Brain microvascular endothelial cell (primary cell): ENCODE measurements at regions not wholly inside any gene's neighbourhood (a gene's known extent, or its start where the extent isn't known, plus 50 kb on each side); places are given as distances from the start of the nearest gene placed in this dataset.

ENCODE experiments used
- DNase-seq: peaks from one replicate; pipeline ENCODE4 v3.0.0-alpha.2; 2020
- H3K27ac ChIP-seq: fragments of 250-450 bp; sonication (Bioruptor Pico); 2 replicates; pipeline ENCODE4 v1.5.1; 2020; ENCODE audit warnings: mild to moderate bottlenecking, moderate library complexity
- H3K27me3 ChIP-seq: fragments of 250-450 bp; sonication (Bioruptor Pico); replicated peaks from 2 replicates; pipeline ENCODE4 v1.5.1; 2020; ENCODE audit warnings: mild to moderate bottlenecking
- H3K36me3 ChIP-seq: fragments of 250-450 bp; sonication (Bioruptor Pico); replicated peaks from 2 replicates; pipeline ENCODE4 v1.5.1; 2020; ENCODE audit warnings: mild to moderate bottlenecking
- H3K4me3 ChIP-seq: 2 replicates; pipeline ENCODE4 v1.5.1; 2011; ENCODE audit warnings: low read depth, mild to moderate bottlenecking, control low read depth, low read length, moderate library complexity
- in situ Hi-C: cut with HindIII; loops from 2 replicates; pipeline ENCODE4 v1.10.0; 2017; ENCODE audit warnings: low sequenced_read_pairs, low pct_ligation_motif_present
- TF ChIP-seq, protein P1 (sequence below): IDR thresholded peaks from 2 replicates; pipeline ENCODE4 v1.5.1; 2011; ENCODE audit warnings: low read depth, mild to moderate bottlenecking, moderate library complexity, low read length, control low read depth, inconsistent platforms; ENCODE audit errors: missing control alignments

DNA sequence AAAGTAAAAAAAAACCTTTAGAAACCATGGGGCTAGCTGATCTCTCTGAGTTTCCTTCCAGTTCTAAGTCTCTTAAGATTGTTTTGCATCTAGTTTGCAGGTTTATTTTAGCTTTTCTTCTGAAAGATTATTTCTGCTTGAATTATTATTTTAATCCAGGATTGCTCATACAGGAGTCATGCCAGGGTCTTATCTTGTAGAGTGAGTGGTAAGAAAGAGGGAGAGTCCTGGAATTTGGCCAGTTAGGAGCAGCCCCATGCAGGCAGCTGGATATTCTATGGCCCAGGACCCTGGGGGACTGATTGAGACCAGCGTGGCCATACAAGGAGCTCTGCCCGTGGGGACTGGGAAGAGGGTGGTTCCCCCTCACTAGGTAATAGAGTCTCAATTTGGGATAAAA lies 178.9 kb upstream of the HEY2 start:
- in situ Hi-C loops: no loop called here
- no peaks in the 10 kb centered on the region for H3K36me3 ChIP-seq
- no peak overlapping the region for H3K27ac ChIP-seq
- peak; percentile 51 for DNase-seq
- TF ChIP-seq, protein P1, sequence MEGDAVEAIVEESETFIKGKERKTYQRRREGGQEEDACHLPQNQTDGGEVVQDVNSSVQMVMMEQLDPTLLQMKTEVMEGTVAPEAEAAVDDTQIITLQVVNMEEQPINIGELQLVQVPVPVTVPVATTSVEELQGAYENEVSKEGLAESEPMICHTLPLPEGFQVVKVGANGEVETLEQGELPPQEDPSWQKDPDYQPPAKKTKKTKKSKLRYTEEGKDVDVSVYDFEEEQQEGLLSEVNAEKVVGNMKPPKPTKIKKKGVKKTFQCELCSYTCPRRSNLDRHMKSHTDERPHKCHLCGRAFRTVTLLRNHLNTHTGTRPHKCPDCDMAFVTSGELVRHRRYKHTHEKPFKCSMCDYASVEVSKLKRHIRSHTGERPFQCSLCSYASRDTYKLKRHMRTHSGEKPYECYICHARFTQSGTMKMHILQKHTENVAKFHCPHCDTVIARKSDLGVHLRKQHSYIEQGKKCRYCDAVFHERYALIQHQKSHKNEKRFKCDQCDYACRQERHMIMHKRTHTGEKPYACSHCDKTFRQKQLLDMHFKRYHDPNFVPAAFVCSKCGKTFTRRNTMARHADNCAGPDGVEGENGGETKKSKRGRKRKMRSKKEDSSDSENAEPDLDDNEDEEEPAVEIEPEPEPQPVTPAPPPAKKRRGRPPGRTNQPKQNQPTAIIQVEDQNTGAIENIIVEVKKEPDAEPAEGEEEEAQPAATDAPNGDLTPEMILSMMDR: no peak
- H3K27me3 ChIP-seq: no peaks in the 10 kb centered on the region
- H3K4me3 ChIP-seq: no peak overlapping the region

DNA sequence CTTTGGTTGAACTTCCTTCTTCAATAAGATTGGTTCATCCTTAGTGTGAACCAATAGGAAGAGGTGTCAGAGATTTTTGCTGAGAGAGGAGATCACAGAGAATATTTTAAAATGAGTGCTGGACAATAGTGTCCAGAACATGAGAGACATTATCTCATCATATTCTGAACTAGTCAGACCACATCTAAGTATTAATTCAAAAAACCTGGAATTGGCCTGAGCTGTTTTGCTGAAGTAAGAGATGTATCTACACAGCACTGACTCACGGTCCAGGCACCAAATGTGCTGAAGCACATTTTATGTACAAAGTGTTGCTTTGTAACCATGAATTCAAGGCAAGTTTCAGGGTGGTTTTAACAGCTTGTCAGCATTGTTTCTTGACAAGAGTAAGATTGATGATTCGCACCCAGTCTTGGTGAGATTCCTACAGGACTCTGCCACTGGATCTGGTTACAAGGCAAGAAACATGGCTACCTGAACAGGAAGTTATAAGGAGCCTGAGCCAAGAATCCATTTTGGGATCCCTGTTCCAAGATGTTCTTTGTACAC lies 178.2 kb upstream of the HEY2 start:
- TF ChIP-seq, protein P1: no peak
- no peak overlapping the region for H3K27ac ChIP-seq
- in situ Hi-C loops: no loop called here
- H3K4me3 ChIP-seq: no peak overlapping the region
- H3K36me3 ChIP-seq: no peaks in the 10 kb centered on the region
- H3K27me3 ChIP-seq: no peaks in the 10 kb centered on the region
- no peak for DNase-seq

DNA sequence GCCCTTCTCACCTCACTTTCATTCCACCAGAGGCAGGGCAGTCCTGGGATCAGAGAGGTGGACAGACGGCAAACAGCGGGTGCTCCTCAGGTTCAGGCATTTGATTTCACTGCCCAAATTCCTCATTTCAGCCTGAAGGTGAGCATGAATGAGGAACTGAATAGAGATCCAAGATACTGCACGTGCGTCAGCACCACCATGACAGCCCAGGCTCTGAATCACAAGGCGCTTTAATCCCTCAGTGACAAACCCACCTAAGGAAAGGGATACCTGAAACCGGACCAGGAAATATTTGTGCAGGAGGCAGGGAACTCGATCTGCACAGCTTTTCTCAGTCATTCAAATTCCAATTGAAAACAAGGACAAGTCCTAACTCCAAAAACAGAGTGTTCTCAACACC lies 174.8 kb upstream of the HEY2 start:
- no peak overlapping the region for H3K4me3 ChIP-seq
- H3K27ac ChIP-seq: no peak overlapping the region
- in situ Hi-C loops: no loop called here
- no peaks in the 10 kb centered on the region for H3K27me3 ChIP-seq
- TF ChIP-seq, protein P1: no peak
- H3K36me3 ChIP-seq: no peaks in the 10 kb centered on the region
- DNase-seq: no peak

DNA sequence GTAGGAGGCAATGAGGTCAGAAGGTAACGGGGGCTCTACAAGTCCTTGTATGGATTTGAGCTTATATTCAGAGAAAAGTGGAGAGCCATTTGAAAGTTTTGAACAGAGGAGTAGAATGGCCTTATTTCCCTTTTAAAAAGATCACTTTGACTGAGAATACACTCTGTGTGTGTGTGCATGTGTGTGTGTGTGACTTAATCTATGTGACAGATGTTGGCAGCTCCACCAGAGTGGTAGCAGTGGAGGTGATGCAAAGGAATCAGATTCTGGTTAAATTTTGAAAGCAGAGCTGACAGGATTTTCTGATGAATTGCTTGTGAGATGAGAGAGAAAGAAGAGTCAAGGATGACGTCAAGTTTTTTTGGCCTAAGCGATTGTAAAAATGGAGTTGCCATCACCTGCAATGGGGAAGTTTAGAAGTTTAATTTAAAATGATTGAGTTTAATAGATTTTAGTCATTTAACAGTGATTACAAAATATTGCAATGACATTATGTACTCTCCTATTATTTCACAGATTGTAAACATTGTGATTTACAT lies 172.2 kb upstream of the HEY2 start:
- no peak for DNase-seq
- Histone ChIP-seq H3K4me3 (no peak overlapping the region), H3K27ac (no peak overlapping the region), H3K27me3 (no peaks in the 10 kb centered on the region), H3K36me3 (no peaks in the 10 kb centered on the region)
- TF ChIP-seq, protein P1: no peak
- in situ Hi-C loops: no loop called here

DNA sequence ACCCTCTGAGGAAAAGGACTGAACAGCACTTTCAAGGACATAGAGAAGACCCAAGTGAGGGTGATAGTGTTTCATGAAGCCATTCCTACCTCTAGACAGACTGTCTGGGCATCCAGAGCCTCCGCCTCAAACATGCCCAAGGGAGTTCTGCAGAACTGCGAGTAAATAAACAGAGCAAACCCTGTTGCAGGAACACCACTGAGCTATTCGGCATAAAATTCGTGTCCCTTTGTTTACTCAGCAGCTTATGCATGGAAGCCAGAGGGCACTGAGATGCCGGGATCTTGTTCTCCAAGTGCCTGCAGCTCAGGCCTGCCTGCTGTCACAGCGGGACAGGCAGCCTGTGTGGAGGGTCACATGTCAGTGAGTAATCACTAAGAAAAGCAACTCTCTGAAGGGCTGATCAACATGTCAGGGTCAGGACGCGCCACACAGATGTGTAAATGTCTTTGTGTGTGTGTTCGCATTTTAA lies 164.9 kb upstream of the HEY2 start:
- Histone ChIP-seq H3K36me3 (no peaks in the 10 kb centered on the region), H3K27ac (peak overlapping the region; percentile 51), H3K27me3 (no peaks in the 10 kb centered on the region), H3K4me3 (no peak overlapping the region)
- TF ChIP-seq, protein P1: peak; percentile 23
- peak; percentile 79 for DNase-seq
- in situ Hi-C loops: no loop called here

DNA sequence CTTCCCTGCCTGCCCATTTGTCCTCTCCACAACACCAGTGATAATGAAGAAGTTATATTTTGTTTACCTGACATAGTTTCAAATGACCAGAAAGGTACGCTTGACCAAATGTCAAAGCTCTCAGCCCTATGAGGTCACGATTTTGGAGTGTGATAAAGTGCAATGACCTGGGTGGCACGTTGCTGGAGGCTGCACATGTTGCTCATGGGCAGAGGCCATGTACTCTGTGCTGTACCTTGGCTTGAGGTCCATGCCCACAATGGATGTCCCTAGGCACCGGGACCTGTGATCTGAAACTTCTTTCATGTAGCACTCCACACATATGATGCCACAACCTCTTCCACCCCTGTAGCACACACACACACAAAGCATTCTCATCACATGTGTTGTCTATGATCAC lies 164.0 kb upstream of the HEY2 start:
- Histone ChIP-seq H3K36me3 (no peaks in the 10 kb centered on the region), H3K27ac (peak overlapping the region; percentile 51), H3K4me3 (no peak overlapping the region), H3K27me3 (no peaks in the 10 kb centered on the region)
- DNase-seq: no peak
- TF ChIP-seq, protein P1: no peak
- in situ Hi-C loops: no loop called here
